ENCODE measurements at regions not wholly inside any gene's neighbourhood (a gene's known extent, or its start where the extent isn't known, plus 50 kb on each side); places are given as distances from the start of the nearest gene placed in this dataset.
"Not testable (repeated sequence)": the region's sequence is repeated elsewhere in the genome, so short reads cannot be mapped to it uniquely, and the experiment has no call there.

DNA sequence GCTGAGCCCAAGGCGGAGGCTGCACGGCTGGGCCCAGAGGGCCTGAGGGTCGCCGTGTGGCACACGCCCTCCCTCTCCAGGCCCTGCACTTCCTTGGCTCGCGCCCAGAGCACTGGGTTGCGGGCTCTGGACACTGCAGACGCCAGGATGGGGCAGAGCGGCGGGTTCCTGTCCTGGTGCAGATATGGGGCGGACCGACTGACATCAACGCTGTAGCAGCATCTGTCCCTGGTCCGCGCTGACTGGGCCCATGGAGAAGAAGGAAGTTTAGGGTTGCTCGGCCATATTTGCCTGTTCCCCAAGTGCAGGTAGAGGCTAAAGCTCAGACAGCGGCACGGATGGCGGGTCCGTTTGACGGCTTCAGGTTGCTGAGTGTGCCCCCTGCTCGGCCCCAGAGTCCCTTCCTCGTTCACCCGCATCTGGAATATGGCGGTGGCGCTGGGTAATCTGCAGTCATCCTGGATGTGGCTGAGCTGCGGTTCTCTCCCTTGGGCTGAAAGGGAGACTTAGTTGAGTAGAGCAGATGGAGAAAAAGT, 116.1 kb downstream of the OR13A1 start:
- no peak for DNase-seq

DNA sequence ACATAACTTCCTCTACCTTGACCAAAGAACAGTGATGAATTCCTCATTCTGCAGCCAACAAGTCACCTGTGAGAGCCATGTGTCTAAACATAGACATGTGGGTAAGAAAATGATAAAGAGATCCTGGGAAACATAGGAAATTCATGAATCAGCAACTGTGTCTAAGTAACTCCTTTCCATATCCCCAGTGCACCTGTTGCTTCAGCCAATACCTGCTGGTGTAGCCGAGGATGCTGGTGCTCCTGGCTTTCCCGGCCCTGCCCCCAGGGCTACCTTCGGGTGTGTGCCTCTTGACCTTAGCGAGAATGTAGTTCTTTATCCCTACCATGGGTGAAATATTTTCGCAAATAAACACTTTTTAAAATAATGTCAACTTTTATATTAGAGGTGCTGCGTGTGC, 114.1 kb downstream of the OR13A1 start:
- no peak for DNase-seq

DNA sequence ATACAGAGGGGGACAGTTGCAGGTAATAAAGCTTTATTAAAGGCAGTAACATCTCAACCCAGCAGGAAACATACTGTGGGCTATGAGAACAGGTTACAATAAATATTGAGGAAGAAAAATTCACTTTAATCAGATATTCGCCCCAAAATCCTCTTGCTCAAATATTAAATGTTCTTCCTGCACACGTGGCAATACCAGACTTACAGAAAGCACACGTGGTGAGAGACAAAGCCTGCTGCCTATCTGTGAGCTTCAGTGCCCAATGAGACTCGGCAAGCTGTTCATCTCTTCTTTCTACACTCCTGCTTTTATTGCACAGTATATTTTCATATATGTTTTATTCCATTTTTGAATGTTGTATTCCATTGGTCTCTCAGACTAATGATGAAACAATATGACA, 113.2 kb downstream of the OR13A1 start:
- no peak for DNase-seq

- no peak for DNase-seq
These were observed 110.2 kb downstream of the OR13A1 start for GRCh38 chr10:45204954-45205775.

- DNase-seq: no peak
These were observed 105.5 kb downstream of the OR13A1 start for GRCh38 chr10:45209888-45210287.

DNA sequence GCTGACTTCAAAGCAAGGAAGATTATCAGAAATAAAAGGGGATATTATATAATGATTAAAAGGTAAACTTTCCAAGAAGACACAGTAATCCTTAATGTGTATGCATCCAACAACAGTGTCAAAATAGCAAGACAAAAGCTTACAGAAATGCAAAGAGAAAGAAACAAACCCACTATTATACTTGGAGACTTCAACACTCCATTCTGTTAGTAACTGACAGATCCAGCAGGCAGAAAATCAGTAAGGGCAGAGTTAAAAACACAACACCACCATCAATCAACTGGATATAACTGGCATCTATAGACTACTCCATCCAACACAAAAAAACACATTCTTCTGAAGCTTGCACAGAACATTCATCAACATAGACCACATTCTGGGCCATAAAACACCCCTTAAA, 103.8 kb downstream of the OR13A1 start:
- no peak for DNase-seq

DNA sequence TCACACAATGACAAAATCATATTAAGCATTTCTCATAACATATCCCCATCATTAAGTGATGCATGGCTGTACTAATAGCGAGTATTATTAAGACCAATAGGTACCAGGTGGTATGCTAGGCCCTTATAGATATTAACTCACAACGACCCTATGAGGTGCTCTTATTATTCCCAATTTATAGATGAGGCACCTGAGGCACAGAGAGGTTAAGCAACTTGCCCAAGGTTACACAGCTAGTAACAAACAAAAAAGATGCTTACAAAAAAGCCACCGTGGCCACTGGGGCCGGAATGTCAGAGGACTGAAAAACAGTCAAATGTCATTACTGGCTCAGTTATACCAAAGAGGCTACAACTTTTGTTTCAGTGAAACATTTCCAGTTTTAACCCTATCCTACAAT, 96.0 kb downstream of the OR13A1 start:
- no peak for DNase-seq

GRCh38 chr10:45220931-45221330, 94.5 kb downstream of the OR13A1 start:
- no peak for DNase-seq

GRCh38 chr10:45224219-45224841, 91.1 kb downstream of the OR13A1 start:
- no peak for DNase-seq

DNA sequence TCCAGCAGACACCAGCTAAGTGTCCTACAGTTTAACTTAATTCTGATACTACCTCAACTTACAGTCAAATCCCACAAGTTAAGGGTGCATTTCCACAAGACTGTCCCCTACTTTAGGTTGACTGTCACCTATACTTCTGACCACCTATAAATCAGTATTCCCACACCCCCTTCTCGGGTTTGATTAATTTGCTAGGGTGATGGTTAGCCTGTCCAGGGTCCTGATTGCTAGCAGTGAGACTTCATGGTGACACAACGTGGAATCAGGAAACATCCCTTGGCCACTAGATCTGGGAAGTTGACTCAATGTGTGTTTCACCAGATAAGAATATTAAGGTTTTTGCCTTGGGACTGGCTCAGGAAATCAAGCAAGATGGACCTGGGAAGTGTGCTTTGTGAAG, 88.4 kb downstream of the OR13A1 start:
- no peak for DNase-seq

- no peak for DNase-seq
These were observed 88.0 kb downstream of the OR13A1 start for GRCh38 chr10:45227456-45227855.

- no peak for DNase-seq
These were observed 85.6 kb downstream of the OR13A1 start for GRCh38 chr10:45229823-45230222.

DNA sequence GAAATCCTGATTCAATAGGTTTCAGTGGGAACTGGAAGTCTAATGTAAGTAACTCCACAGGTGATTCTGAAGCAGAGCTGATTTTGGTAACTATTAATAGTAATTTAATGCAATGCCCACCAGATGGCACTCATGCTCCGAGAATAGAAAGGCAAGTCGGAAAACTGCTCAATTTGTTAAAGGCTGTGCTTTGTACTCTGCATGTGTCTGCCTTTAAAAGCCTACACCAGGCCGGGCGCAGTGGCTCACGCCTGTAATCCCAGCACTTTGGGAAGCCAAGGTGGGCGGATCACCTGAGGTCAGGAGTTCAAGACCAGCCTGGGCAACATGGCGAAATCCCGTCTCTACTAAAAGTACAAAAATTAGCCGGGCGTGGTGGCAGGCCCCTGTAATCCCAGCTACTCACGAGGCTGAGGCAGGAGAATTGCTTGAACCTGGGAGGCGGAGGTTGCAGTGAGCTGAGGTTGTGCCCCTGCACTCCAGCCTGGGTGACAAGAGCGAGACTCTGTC, 80.1 kb downstream of the OR13A1 start:
- peak; percentile 53 for DNase-seq

DNA sequence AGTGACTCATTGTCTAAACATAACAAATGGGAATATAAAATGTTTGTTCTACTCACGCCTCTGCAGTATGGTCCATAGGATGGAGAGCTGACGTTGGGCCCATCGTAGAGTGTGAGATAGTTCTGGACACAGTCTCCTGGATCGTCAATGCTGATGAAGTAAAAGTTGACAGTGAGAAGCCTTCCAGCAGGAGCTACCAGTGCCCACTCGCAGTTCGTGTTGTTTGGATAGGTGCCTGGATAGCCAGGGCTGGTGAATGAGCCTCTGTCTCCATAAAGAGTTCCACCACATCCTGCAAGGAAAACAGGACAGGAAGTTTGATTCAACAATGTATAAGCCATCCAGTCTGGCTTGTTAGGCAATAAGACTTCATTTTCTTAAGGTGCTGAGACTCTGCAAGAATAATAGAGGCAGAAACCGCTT, 79.6 kb downstream of the OR13A1 start:
- no peak for DNase-seq

- no peak for DNase-seq
These were observed 76.5 kb downstream of the OR13A1 start for GRCh38 chr10:45238896-45239295.

DNA sequence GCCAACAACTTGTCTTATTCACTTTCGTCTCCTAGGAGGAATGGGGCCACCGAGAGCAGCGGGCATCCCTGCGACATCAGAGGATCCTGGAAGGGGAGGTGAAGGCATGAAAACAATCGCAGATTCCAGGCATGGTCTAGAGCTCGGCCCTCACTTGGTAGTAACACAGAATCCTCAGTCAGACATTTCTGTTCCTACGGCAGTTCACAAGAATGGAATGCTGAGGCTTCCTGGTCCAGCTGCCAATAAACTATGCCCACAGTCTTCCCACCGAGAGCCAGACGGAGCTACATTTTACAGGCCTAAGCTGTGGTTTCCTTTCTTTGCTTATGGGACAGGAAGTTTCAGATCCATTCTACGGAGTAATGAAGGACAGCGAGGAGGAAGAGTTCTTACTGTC, 75.8 kb downstream of the OR13A1 start:
- no peak for DNase-seq

GRCh38 chr10:45241865-45242520, 73.4 kb downstream of the OR13A1 start:
- no peak for DNase-seq

DNA sequence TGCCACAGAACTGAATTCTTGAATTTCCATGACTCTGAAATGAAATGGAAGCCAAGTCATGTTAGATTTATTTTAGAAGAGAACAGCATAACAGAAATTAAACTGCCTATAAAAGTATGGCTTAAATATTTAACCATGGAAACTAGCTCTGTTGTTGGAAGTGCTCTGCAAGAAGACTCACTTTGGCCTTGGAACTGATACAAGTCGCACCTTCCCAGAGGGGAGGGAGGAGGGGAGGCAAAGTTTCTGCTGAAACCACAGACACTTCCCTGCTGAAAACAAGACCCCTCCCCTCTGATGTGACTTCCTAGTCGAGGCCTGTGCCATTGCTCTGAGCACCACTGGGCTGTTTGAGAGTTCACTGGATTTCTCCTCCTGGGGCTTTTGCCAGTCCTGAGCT, 72.1 kb downstream of the OR13A1 start:
- no peak for DNase-seq

DNA sequence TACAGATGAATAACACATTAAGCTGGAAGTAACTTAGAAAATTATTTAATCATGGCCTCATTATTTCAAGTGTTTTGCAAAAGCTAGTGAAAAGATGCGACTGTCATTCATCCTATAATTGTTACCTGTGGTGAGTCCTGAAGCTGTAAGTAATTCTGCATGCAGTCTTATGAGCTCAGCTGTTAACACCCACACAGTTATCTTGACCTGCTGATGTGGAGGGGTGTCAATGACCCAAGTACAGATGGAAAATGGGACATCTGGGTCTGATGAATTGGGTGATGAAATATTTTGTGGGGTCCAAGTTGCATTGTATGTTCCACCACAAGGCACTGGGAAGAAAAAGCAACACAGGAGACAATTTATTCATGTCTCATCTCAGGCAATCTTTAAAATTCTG, 68.9 kb downstream of the OR13A1 start:
- no peak for DNase-seq

DNA sequence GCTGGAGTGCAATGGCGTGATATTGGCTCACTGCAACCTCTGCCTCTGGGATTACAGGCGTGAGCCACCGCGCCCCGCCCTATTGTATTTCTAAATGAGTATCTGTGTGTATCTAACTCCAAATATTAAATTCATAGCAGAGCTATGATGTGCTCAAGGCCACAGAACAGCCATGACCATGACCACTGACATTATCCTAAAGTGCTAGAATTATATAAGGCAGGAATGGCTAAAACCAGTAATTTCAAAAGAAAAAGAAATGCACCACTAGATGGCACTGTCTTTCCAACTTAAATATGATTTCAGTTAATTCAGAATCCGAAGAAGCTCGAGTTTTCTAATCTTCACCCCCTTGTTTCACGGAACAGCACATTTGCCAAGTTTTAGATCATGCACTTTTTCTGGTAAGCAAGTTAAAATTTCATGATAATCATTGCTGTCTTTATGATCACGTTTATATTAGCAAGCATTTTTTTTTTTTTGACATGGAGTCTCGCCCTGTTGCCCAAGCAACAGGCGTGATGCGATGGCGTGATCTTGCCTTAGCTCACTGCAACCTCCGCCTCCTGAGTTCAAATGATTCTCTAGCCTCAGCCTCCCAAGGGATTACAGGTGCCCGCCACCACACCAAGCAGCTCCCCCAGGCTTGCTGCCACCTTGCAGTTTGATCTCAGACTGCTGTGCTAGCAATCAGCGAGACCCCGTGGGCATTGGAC, 65.3 kb downstream of the OR13A1 start:
- no peak for DNase-seq

- not testable (repeated sequence) for DNase-seq
These were observed 64.7 kb downstream of the OR13A1 start for GRCh38 chr10:45250694-45251075.
